ENCODE measurements at regions not wholly inside any gene's neighbourhood (a gene's known extent, or its start where the extent isn't known, plus 50 kb on each side); places are given as distances from the start of the nearest gene placed in this dataset.

- no peak overlapping the region for H3K4me3 ChIP-seq (ENCODE audit: low read depth, poor library complexity, severe bottlenecking)
- TF ChIP-seq POLR2A (IDR thresholded peaks at IDR 0.05) (no peak), CTCF (IDR thresholded peaks at IDR 0.05) (no peak)
- intact Hi-C loops (cut with DNase I; ENCODE audit: low total_unique reads): no loop called here
- WGBS, 2 donors: 87 to 88% methylated on average over 5 of the region's 5 CpGs
- DNase-seq (ENCODE audit: low spot score in 2 of 2): no peak
Observed at GRCh38 chr6:25125736-25126135, 153.4 kb upstream of the CARMIL1 start.

- 53 to 60% methylated on average over 5 of the region's 5 CpGs for WGBS, 2 donors
- DNase-seq (ENCODE audit: low spot score in 2 of 2): no peak
- TF ChIP-seq POLR2A (IDR thresholded peaks at IDR 0.05) (no peak), CTCF (IDR thresholded peaks at IDR 0.05) (no peak)
- intact Hi-C loops (cut with DNase I; ENCODE audit: low total_unique reads): no loop called here
- no peak overlapping the region for H3K4me3 ChIP-seq (ENCODE audit: low read depth, poor library complexity, severe bottlenecking)
Observed at GRCh38 chr6:25127076-25127837, 151.9 kb upstream of the CARMIL1 start.

- WGBS, 2 donors: 19 to 23% methylated on average over 2 of the region's 2 CpGs
Observed at GRCh38 chr6:25130518-25130917, 148.7 kb upstream of the CARMIL1 start.

DNA sequence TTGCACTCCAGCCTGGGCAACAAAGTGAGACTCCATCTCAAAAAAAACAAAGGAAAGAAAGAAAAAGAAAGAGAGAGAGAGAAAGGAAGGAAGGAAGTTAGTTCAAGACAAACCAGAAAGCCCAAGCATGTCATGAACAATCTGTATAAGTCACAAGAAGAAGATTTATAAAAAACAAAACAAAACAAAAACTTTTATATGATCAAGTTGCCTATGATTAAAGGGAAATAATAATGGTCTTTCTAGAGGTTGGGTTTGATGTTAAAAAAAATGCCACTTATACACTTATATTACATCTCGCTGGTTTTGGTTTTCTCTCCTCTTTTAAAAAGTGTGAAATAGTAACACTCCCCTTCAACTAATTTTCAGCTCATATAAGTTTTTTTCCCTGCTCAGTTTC, 146.2 kb upstream of the CARMIL1 start:
- no peak overlapping the region for H3K4me3 ChIP-seq (ENCODE audit: low read depth, poor library complexity, severe bottlenecking)
- TF ChIP-seq POLR2A (IDR thresholded peaks at IDR 0.05) (no peak), CTCF (IDR thresholded peaks at IDR 0.05) (no peak)
- 95 to 97% methylated on average over 1 of the region's 1 CpG for WGBS, 2 donors
- DNase-seq (ENCODE audit: low spot score in 2 of 2): no peak
- intact Hi-C loops (cut with DNase I; ENCODE audit: low total_unique reads): no loop called here

More at GRCh38 chr6:25130518-25130917, 148.7 kb upstream of the CARMIL1 start:
- no peak for TF ChIP-seq CTCF (IDR thresholded peaks at IDR 0.05)
- no peak for TF ChIP-seq POLR2A (IDR thresholded peaks at IDR 0.05)
- H3K4me3 ChIP-seq (ENCODE audit: low read depth, poor library complexity, severe bottlenecking): no peak overlapping the region
- no peak for DNase-seq (ENCODE audit: low spot score in 2 of 2)
- intact Hi-C loops (cut with DNase I; ENCODE audit: low total_unique reads): no loop called here

DNA sequence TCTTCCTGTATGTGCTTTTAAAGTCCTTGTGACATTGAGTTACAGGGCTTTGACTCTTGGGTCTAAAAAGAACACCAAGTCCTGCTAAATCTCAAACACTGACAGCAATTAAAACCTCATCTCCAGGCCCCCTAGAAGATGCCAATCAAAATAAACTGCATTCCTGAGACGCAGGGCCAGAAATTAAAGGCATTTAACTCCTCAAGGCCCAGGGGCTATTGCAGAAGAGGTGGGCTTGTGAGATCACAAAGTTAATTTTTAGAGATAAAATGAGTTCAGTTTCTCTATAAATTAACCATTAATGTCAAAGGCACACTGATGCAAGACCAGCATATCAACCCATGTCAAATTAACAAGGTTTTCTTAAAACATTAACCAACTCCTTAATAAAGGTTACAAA, 145.6 kb upstream of the CARMIL1 start:
- H3K4me3 ChIP-seq (ENCODE audit: low read depth, poor library complexity, severe bottlenecking): no peak overlapping the region
- WGBS, 2 donors: 35 to 42% methylated on average over 1 of the region's 1 CpG
- no peak for TF ChIP-seq POLR2A (IDR thresholded peaks at IDR 0.05)
- TF ChIP-seq CTCF (IDR thresholded peaks at IDR 0.05): no peak
- no peak for DNase-seq (ENCODE audit: low spot score in 2 of 2)
- intact Hi-C loops (cut with DNase I; ENCODE audit: low total_unique reads): no loop called here

DNA sequence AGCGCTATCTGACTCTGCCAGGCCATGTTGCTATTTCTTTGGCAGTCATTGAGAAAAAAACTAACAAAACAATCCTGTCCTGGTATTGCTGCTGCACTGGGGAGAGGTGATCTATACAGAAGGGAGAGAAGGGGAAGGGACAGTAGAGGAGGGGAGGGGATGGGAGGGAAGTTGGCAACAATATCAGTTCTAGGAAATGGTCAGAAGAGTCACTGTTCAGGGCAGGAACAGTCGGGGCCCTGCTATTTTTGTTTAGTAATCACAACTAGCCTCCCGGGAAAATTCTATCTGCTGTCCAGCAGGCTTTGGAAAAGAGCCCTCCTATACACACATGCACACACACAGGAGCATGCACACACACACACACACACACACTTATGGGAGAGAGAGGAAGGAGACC, 142.3 kb upstream of the CARMIL1 start:
- intact Hi-C loops (cut with DNase I; ENCODE audit: low total_unique reads): no loop called here
- H3K4me3 ChIP-seq (ENCODE audit: low read depth, poor library complexity, severe bottlenecking): no peak overlapping the region
- TF ChIP-seq POLR2A (IDR thresholded peaks at IDR 0.05) (no peak), CTCF (IDR thresholded peaks at IDR 0.05) (no peak)
- 21 to 27% methylated on average over 3 of the region's 3 CpGs for WGBS, 2 donors
- no peak for DNase-seq (ENCODE audit: low spot score in 2 of 2)

Data from lower leg skin (tissue), 4 donors.